ENCODE measurements at regions not wholly inside any gene's neighbourhood (a gene's known extent, or its start where the extent isn't known, plus 50 kb on each side); places are given as distances from the start of the nearest gene placed in this dataset.

DNA sequence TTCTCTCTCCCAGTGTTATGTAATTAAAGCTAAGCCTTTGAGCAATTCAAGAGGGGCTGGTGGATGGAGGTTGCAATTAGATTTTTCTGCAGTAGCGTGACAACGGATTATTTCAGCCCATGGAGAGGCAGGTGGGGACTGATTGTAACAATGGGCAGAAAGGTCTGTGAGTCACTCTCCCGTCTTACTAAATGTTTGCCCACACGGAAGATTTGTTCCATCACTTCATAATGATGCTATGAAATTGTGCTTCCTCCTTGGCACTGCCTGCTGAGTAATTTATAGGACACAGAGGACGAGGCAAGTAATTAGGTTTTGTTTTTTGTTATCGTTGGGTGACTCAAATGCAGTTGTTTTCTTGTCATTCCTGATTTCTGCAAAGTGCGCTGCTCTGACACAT is 594.5 kb upstream of the DPP6 start:
- peaks cover 9% of the 10 kb centered on the region for H3K9me3 ChIP-seq (ENCODE audit: low read length)
- no peaks in the 10 kb centered on the region for H3K27me3 ChIP-seq (ENCODE audit: insufficient read depth, low read depth, low read length)
- H4K20me1 ChIP-seq (ENCODE audit: insufficient read depth) = no peaks in the 10 kb centered on the region
- no peaks in the 10 kb centered on the region for H3K9me2 ChIP-seq (ENCODE audit: insufficient read depth, low read length)
- no peak overlapping the region for H2AFZ ChIP-seq (ENCODE audit: low read depth, low read length)
- H3K36me3 ChIP-seq (ENCODE audit: insufficient read depth, low read length) = no peaks in the 10 kb centered on the region
- H3K27ac ChIP-seq (ENCODE audit: low read length) = no peak overlapping the region
- no peaks in the 10 kb centered on the region for H3K79me2 ChIP-seq (replicated peaks; ENCODE audit: insufficient read depth, low read length)
- no peak overlapping the region for H3K4me3 ChIP-seq (ENCODE audit: low read length)
- TF ChIP-seq TAF1 (IDR thresholded peaks at IDR 0.05; ENCODE audit: low read depth) (no peak), SMC3 (conservative IDR thresholded peaks at IDR 0.05; ENCODE audit: poor library complexity) (no peak), EZH2 (IDR thresholded peaks at IDR 0.05; ENCODE audit: borderline replicate concordance, insufficient read depth, low read length, poor library complexity, severe bottlenecking) (no peak), POLR2AphosphoS5 (IDR thresholded peaks at IDR 0.05) (no peak), EP300 (conservative IDR thresholded peaks at IDR 0.05; ENCODE audit: poor library complexity, severe bottlenecking) (no peak), RAD21 (conservative IDR thresholded peaks at IDR 0.05) (no peak), MXI1 (conservative IDR thresholded peaks at IDR 0.05; ENCODE audit: poor library complexity, severe bottlenecking) (no peak)
- TF ChIP-seq, protein P1, sequence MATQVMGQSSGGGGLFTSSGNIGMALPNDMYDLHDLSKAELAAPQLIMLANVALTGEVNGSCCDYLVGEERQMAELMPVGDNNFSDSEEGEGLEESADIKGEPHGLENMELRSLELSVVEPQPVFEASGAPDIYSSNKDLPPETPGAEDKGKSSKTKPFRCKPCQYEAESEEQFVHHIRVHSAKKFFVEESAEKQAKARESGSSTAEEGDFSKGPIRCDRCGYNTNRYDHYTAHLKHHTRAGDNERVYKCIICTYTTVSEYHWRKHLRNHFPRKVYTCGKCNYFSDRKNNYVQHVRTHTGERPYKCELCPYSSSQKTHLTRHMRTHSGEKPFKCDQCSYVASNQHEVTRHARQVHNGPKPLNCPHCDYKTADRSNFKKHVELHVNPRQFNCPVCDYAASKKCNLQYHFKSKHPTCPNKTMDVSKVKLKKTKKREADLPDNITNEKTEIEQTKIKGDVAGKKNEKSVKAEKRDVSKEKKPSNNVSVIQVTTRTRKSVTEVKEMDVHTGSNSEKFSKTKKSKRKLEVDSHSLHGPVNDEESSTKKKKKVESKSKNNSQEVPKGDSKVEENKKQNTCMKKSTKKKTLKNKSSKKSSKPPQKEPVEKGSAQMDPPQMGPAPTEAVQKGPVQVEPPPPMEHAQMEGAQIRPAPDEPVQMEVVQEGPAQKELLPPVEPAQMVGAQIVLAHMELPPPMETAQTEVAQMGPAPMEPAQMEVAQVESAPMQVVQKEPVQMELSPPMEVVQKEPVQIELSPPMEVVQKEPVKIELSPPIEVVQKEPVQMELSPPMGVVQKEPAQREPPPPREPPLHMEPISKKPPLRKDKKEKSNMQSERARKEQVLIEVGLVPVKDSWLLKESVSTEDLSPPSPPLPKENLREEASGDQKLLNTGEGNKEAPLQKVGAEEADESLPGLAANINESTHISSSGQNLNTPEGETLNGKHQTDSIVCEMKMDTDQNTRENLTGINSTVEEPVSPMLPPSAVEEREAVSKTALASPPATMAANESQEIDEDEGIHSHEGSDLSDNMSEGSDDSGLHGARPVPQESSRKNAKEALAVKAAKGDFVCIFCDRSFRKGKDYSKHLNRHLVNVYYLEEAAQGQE (IDR thresholded peaks at IDR 0.05; ENCODE audit: borderline replicate concordance) = no peak
- TF ChIP-seq, protein P2, sequence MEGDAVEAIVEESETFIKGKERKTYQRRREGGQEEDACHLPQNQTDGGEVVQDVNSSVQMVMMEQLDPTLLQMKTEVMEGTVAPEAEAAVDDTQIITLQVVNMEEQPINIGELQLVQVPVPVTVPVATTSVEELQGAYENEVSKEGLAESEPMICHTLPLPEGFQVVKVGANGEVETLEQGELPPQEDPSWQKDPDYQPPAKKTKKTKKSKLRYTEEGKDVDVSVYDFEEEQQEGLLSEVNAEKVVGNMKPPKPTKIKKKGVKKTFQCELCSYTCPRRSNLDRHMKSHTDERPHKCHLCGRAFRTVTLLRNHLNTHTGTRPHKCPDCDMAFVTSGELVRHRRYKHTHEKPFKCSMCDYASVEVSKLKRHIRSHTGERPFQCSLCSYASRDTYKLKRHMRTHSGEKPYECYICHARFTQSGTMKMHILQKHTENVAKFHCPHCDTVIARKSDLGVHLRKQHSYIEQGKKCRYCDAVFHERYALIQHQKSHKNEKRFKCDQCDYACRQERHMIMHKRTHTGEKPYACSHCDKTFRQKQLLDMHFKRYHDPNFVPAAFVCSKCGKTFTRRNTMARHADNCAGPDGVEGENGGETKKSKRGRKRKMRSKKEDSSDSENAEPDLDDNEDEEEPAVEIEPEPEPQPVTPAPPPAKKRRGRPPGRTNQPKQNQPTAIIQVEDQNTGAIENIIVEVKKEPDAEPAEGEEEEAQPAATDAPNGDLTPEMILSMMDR (IDR thresholded peaks at IDR 0.05; ENCODE audit: poor library complexity, severe bottlenecking) = no peak
- H3F3A ChIP-seq (ENCODE audit: insufficient read depth, low read length, poor library complexity, severe bottlenecking) = no peaks in the 10 kb centered on the region
- no peak overlapping the region for H3K4me2 ChIP-seq (ENCODE audit: low read length)
- no peak overlapping the region for H3K9ac ChIP-seq (ENCODE audit: low read length)

DNA sequence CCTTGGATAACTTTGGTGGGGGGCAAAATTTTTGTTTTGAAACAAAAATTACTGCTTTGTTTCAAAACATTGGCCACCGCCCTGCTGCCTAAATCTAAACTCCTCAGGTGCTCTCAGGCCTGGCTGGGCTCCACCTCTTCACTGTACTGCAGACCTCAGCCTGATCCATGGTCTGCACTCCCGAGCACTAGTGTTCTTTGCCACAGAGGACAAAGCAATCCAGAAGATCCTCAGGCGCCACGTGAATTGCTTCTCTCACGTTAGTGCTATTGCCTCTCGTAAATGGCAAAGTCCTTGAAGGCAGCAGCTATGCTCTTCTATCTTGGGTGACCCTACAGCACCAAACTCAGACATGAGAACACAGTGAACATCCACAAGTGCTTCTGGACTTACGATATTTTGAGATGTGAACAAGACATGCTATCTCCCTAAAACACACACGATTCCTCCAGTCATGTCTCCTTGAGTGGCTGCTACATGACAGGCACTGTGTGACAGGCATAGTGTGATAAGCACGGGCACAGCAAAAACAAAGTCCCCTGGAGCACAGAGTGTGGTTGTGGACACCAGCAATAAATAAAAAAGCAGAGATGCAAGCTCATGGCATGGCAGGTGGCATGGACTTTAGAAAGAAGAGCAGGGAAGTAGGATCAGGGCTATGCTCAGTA is 582.1 kb upstream of the DPP6 start:
- Histone ChIP-seq H3K9me3 (ENCODE audit: low read length) (no peaks in the 10 kb centered on the region), H4K20me1 (ENCODE audit: insufficient read depth) (no peaks in the 10 kb centered on the region), H3K36me3 (ENCODE audit: insufficient read depth, low read length) (no peaks in the 10 kb centered on the region), H3K27ac (ENCODE audit: low read length) (no peak overlapping the region), H3K4me2 (ENCODE audit: low read length) (no peak overlapping the region), H3K9me2 (ENCODE audit: insufficient read depth, low read length) (no peaks in the 10 kb centered on the region), H3K79me2 (replicated peaks; ENCODE audit: insufficient read depth, low read length) (no peaks in the 10 kb centered on the region), H3K4me3 (ENCODE audit: low read length) (no peak overlapping the region), H2AFZ (ENCODE audit: low read depth, low read length) (no peak overlapping the region), H3K27me3 (ENCODE audit: insufficient read depth, low read depth, low read length) (no peaks in the 10 kb centered on the region), H3F3A (ENCODE audit: insufficient read depth, low read length, poor library complexity, severe bottlenecking) (no peaks in the 10 kb centered on the region), H3K9ac (ENCODE audit: low read length) (no peak overlapping the region)
- no peak for TF ChIP-seq TAF1 (IDR thresholded peaks at IDR 0.05; ENCODE audit: low read depth)
- TF ChIP-seq EP300 (conservative IDR thresholded peaks at IDR 0.05; ENCODE audit: poor library complexity, severe bottlenecking) = no peak
- no peak for TF ChIP-seq EZH2 (IDR thresholded peaks at IDR 0.05; ENCODE audit: borderline replicate concordance, insufficient read depth, low read length, poor library complexity, severe bottlenecking)
- no peak for TF ChIP-seq MXI1 (conservative IDR thresholded peaks at IDR 0.05; ENCODE audit: poor library complexity, severe bottlenecking)
- TF ChIP-seq RAD21 (conservative IDR thresholded peaks at IDR 0.05) = no peak
- TF ChIP-seq POLR2AphosphoS5 (IDR thresholded peaks at IDR 0.05) = no peak
- TF ChIP-seq, protein P1 (IDR thresholded peaks at IDR 0.05; ENCODE audit: borderline replicate concordance) = no peak
- TF ChIP-seq, protein P2 (IDR thresholded peaks at IDR 0.05; ENCODE audit: poor library complexity, severe bottlenecking) = no peak
- no peak for TF ChIP-seq SMC3 (conservative IDR thresholded peaks at IDR 0.05; ENCODE audit: poor library complexity)
